Skeletal muscle tissue (tissue), 3 donors: ENCODE measurements at regions not wholly inside any gene's neighbourhood (a gene's known extent, or its start where the extent isn't known, plus 50 kb on each side); places are given as distances from the start of the nearest gene placed in this dataset.

Experiments used
- H3K27ac ChIP-seq: one replicate; pipeline ENCODE4 v1.7.0; 2013; ENCODE audit warnings: mild to moderate bottlenecking, low read depth, low read length, inconsistent platforms
- H3K27me3 ChIP-seq, 3 donors: one replicate each; pipeline ENCODE4 v1.7.0; 2013; ENCODE audit warnings: low read length in 3 of 3; ENCODE audit not compliant: control insufficient read depth in 3 of 3, insufficient read depth in 3 of 3
- H3K36me3 ChIP-seq, 3 donors: one replicate each; pipeline ENCODE4 v1.7.0; 2013; ENCODE audit warnings: low read length in 3 of 3; ENCODE audit not compliant: control insufficient read depth in 3 of 3, insufficient read depth in 3 of 3
- H3K4me1 ChIP-seq, 3 donors: one replicate each; pipeline ENCODE4 v1.7.0; 2013; ENCODE audit warnings: low read length in 3 of 3, mild to moderate bottlenecking in 3 of 3; ENCODE audit not compliant: control insufficient read depth in 3 of 3, insufficient read depth in 3 of 3
- H3K4me3 ChIP-seq, 3 donors: one replicate each; pipeline ENCODE4 v1.7.0; 2013; ENCODE audit warnings: low read length in 3 of 3
- H3K9ac ChIP-seq, 3 donors: one replicate each; pipeline ENCODE4 v1.7.0; 2013; ENCODE audit warnings: low read length in 3 of 3, mild to moderate bottlenecking in 3 of 3, moderate library complexity in 2 of 3, low read depth in 1 of 3
- H3K9me3 ChIP-seq, 3 donors: one replicate each; pipeline ENCODE4 v1.7.0; 2013; ENCODE audit warnings: low read length in 3 of 3; ENCODE audit not compliant: control insufficient read depth in 3 of 3
- donor health status: Osteomylitis.

GRCh38 chr4:156559346-156559745 lies 412.3 kb downstream of the PDGFC start:
- H3K36me3 ChIP-seq = no peaks in the 10 kb centered on the region

GRCh38 chr4:156558373-156559025 lies 413.1 kb downstream of the PDGFC start:
- no peaks in the 10 kb centered on the region for H3K36me3 ChIP-seq
- no peaks in the 10 kb centered on the region for H3K9me3 ChIP-seq
- no peak overlapping the region for H3K9ac ChIP-seq
- no peaks in the 10 kb centered on the region for H3K27me3 ChIP-seq
- H3K4me3 ChIP-seq = no peak overlapping the region
- H3K4me1 ChIP-seq = no peaks in the 10 kb centered on the region
- no peak overlapping the region for H3K27ac ChIP-seq

More at GRCh38 chr4:156559346-156559745, 412.3 kb downstream of the PDGFC start:
- no peaks in the 10 kb centered on the region for H3K9me3 ChIP-seq
- H3K9ac ChIP-seq = no peak overlapping the region
- no peaks in the 10 kb centered on the region for H3K27me3 ChIP-seq
- H3K4me3 ChIP-seq = no peak overlapping the region
- H3K27ac ChIP-seq = no peak overlapping the region
- no peaks in the 10 kb centered on the region for H3K4me1 ChIP-seq

DNA sequence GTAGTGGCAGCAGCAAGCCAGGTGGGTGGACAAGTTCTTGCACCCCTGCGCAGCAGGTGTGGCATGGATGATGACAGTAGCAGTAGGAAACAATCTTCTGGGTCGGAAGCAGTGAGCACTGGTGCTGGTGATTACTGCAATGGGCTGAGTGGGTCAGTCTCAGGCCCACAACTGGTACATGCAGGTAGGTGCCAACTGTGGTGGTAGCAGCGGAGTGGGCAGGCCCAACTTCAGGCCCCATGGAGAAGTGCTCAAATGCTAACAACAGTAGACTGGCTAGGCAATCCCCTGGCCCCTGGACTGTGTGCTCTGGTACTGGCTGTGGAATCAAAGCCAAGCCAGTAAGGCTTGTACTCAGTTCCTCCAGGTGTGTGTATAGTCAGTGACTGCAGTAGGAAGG lies 413.7 kb downstream of the PDGFC start:
- Histone ChIP-seq H3K4me1 (no peaks in the 10 kb centered on the region), H3K9me3 (no peaks in the 10 kb centered on the region), H3K27me3 (no peaks in the 10 kb centered on the region), H3K4me3 (no peak overlapping the region), H3K9ac (no peak overlapping the region), H3K27ac (no peak overlapping the region), H3K36me3 (no peaks in the 10 kb centered on the region)

DNA sequence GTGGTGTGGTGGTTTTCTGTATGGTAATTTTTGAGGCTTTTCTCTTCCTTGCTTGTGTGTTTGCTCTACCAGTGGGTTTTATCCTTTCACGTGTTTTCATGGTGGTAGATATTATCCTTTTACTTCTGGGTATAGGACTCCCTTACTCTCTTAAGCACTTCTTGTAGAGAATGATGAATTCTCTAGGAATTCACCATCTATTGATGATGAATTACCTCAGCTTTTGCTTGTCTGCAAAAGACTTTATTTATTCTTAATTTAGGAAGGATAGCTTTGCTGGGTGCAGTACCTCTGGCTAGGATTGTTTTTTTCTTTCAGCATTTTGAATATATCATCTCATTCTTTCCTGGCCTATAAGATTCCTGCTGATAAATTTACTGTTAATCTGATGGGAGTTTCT lies 415.3 kb downstream of the PDGFC start:
- Histone ChIP-seq H3K36me3 (no peaks in the 10 kb centered on the region), H3K4me3 (no peak overlapping the region), H3K9ac (no peak overlapping the region), H3K9me3 (no peaks in the 10 kb centered on the region), H3K27me3 (no peaks in the 10 kb centered on the region), H3K27ac (no peak overlapping the region), H3K4me1 (no peaks in the 10 kb centered on the region)

DNA sequence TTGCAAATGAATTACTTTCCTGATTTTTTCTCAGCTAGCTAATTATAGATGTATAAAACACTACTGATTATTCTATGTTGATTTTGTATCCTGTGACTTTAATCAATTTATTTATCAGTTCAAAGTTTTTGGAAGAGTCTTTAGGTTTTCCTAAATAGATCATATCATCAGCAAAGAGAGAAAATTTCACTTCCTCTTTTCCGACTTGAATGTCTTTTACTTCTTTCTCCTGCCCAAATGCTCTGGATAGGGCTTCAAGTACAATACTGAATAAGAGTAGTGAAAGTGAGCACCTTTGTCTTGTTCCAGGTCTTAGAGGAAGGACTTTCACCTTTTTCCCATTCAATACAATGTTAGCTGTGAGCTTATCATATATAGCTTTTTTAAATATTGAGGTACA lies 417.9 kb downstream of the PDGFC start:
- H3K36me3 ChIP-seq = no peaks in the 10 kb centered on the region
- no peaks in the 10 kb centered on the region for H3K27me3 ChIP-seq
- H3K9me3 ChIP-seq = no peaks in the 10 kb centered on the region
- no peak overlapping the region for H3K27ac ChIP-seq
- H3K4me1 ChIP-seq = no peaks in the 10 kb centered on the region
- no peak overlapping the region for H3K9ac ChIP-seq
- H3K4me3 ChIP-seq = no peak overlapping the region

DNA sequence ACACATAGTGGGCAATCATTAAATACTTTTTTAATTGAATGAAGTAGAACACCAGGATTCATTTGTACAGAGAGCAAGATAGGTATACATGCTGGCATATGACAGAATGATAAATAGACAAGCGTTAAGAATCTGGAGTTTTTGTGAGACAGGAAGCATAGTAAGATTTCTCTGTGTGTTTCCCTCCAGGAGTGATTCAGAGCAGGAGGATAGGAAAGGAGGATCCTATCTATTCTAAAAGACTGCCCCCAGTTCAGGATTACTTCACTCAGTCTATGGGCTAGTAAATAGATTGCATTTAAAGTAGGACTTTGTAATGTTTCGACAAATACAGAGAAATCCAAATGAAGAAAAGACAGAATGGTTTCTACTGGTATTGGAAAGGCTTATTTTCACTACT lies 423.7 kb downstream of the PDGFC start:
- H3K36me3 ChIP-seq = no peaks in the 10 kb centered on the region
- no peak overlapping the region for H3K4me3 ChIP-seq
- H3K4me1 ChIP-seq = no peaks in the 10 kb centered on the region
- H3K27ac ChIP-seq = no peak overlapping the region
- no peak overlapping the region for H3K9ac ChIP-seq
- H3K9me3 ChIP-seq = no peaks in the 10 kb centered on the region
- no peaks in the 10 kb centered on the region for H3K27me3 ChIP-seq

DNA sequence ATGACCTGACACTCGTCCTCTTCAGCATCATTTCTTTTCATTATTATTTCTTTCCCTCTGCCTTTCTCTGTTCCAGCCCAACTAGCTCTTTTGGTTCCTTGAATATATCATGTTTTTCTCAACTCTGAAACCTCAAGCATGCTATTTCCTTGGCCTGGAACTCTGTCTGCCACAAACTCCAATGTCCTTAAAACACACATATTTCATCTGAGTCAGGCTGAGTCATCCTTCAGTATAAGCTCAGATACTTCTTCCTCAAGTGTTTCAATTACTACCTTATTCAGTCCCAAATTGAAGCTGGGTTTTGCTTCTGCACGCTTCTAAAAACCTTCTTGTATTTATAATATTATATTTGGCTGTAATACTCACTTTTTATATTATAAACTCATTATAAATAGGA lies 424.2 kb downstream of the PDGFC start:
- no peaks in the 10 kb centered on the region for H3K36me3 ChIP-seq
- H3K4me1 ChIP-seq = no peaks in the 10 kb centered on the region
- no peak overlapping the region for H3K9ac ChIP-seq
- no peaks in the 10 kb centered on the region for H3K27me3 ChIP-seq
- no peak overlapping the region for H3K27ac ChIP-seq
- no peaks in the 10 kb centered on the region for H3K9me3 ChIP-seq
- H3K4me3 ChIP-seq = no peak overlapping the region

DNA sequence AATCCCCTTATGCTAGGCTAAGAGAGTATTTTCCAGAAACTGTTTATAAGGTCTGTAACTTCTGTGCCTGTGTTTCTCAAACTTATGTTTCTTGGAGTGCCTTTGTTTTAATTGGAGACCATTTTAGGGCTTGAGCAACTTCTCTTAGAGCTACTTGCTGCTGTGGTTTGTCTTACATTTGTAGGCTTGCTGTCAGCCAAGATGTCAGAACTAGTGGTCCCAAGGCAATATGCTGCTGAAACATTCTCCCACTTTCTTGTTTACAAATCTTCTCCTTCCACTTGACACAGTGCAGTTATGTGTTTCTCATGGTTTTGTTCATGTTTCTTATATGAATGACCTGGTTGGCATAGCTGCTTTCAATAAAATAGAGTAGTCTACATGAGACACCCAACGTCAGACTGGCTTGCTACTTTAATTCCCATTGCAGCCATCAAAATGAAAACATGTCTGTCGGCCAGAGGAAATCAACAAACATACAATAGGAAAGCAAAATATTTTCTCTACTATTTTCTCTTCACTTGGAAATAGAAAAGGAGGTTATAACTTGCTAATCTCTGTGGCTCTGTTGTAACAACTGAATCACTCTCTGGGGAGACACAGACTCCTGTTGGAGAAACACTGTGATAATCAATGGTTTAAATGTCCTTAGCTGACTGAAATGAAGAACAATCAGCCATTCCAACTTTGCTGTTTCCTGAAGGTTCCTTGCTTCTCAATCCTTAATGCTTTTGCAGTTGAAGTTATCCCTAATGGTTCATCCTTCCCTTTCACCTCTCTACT lies 426.4 kb downstream of the PDGFC start:
- Histone ChIP-seq H3K4me3 (no peak overlapping the region), H3K4me1 (no peaks in the 10 kb centered on the region), H3K9ac (no peak overlapping the region), H3K27ac (peak overlapping the region; percentile 28), H3K9me3 (no peaks in the 10 kb centered on the region), H3K36me3 (no peaks in the 10 kb centered on the region), H3K27me3 (no peaks in the 10 kb centered on the region)

GRCh38 chr4:156539376-156539775 lies 432.2 kb downstream of the PDGFC start:
- Histone ChIP-seq H3K4me1 (no peaks in the 10 kb centered on the region), H3K36me3 (no peaks in the 10 kb centered on the region), H3K27ac (no peak overlapping the region)

GRCh38 chr4:156538651-156539257 lies 432.8 kb downstream of the PDGFC start:
- Histone ChIP-seq H3K4me3 (no peak overlapping the region), H3K9ac (no peak overlapping the region), H3K36me3 (no peaks in the 10 kb centered on the region), H3K4me1 (no peaks in the 10 kb centered on the region), H3K9me3 (no peaks in the 10 kb centered on the region), H3K27ac (no peak overlapping the region), H3K27me3 (no peaks in the 10 kb centered on the region)

More at GRCh38 chr4:156539376-156539775, 432.2 kb downstream of the PDGFC start:
- Histone ChIP-seq H3K27me3 (no peaks in the 10 kb centered on the region), H3K9me3 (no peaks in the 10 kb centered on the region), H3K9ac (no peak overlapping the region), H3K4me3 (no peak overlapping the region)
